Ishikawa (cell line): ENCODE measurements at regions not wholly inside any gene's neighbourhood (a gene's known extent, or its start where the extent isn't known, plus 50 kb on each side); places are given as distances from the start of the nearest gene placed in this dataset.

Experiments used
- CEBPB ChIP-seq: IDR thresholded peaks from 2 replicates; pipeline ENCODE4 v1.6.1; 2012
- EP300 ChIP-seq: IDR thresholded peaks from 2 replicates; pipeline ENCODE4 v1.6.1; 2012; ENCODE audit warnings: borderline replicate concordance
- RAD21 ChIP-seq: IDR thresholded peaks from 2 replicates; pipeline ENCODE4 v1.6.1; 2012; ENCODE audit warnings: low read depth
- TAF1 ChIP-seq: IDR thresholded peaks from 2 replicates; pipeline ENCODE4 v1.6.1; 2012; ENCODE audit warnings: low read depth, mild to moderate bottlenecking
- TF ChIP-seq, protein P1 (sequence below): IDR thresholded peaks from 2 replicates; pipeline ENCODE4 v1.6.1; 2012; ENCODE audit warnings: low read depth, mild to moderate bottlenecking
- TF ChIP-seq, protein P2 (sequence below): IDR thresholded peaks from 2 replicates; pipeline ENCODE4 v1.6.1; 2012
- TF ChIP-seq, protein P3 (sequence below): IDR thresholded peaks from 2 replicates; pipeline ENCODE4 v1.6.1; 2012

DNA sequence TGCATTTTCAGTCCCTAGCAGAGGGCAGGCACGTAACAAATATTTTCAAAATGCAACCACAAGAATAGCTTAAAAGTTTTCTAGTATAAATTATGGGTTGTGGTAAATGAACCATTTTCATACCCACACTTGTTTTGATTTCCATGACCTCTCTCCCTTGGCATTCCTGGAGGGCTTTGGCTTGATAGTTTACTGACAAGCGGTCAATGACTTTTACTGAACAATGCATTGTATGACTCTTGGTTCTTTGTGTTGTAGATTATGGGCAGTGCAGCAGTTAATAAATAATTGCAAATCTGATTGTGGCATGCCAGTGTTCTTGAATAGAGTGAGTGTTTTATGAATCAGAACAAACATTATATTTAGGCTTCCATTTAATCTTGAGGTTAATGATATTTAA, 285.2 kb upstream of the ARX start:
- TF ChIP-seq EP300 (no peak), RAD21 (no peak), TAF1 (no peak), CEBPB (no peak)
- TF ChIP-seq, protein P1, sequence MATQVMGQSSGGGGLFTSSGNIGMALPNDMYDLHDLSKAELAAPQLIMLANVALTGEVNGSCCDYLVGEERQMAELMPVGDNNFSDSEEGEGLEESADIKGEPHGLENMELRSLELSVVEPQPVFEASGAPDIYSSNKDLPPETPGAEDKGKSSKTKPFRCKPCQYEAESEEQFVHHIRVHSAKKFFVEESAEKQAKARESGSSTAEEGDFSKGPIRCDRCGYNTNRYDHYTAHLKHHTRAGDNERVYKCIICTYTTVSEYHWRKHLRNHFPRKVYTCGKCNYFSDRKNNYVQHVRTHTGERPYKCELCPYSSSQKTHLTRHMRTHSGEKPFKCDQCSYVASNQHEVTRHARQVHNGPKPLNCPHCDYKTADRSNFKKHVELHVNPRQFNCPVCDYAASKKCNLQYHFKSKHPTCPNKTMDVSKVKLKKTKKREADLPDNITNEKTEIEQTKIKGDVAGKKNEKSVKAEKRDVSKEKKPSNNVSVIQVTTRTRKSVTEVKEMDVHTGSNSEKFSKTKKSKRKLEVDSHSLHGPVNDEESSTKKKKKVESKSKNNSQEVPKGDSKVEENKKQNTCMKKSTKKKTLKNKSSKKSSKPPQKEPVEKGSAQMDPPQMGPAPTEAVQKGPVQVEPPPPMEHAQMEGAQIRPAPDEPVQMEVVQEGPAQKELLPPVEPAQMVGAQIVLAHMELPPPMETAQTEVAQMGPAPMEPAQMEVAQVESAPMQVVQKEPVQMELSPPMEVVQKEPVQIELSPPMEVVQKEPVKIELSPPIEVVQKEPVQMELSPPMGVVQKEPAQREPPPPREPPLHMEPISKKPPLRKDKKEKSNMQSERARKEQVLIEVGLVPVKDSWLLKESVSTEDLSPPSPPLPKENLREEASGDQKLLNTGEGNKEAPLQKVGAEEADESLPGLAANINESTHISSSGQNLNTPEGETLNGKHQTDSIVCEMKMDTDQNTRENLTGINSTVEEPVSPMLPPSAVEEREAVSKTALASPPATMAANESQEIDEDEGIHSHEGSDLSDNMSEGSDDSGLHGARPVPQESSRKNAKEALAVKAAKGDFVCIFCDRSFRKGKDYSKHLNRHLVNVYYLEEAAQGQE: no peak
- TF ChIP-seq, protein P2, sequence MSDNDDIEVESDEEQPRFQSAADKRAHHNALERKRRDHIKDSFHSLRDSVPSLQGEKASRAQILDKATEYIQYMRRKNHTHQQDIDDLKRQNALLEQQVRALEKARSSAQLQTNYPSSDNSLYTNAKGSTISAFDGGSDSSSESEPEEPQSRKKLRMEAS: no peak
- TF ChIP-seq, protein P3, sequence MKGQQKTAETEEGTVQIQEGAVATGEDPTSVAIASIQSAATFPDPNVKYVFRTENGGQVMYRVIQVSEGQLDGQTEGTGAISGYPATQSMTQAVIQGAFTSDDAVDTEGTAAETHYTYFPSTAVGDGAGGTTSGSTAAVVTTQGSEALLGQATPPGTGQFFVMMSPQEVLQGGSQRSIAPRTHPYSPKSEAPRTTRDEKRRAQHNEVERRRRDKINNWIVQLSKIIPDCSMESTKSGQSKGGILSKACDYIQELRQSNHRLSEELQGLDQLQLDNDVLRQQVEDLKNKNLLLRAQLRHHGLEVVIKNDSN: no peak
